Liver (tissue), 3 donors: ENCODE measurements at regions not wholly inside any gene's neighbourhood (a gene's known extent, or its start where the extent isn't known, plus 50 kb on each side); places are given as distances from the start of the nearest gene placed in this dataset.

Source experiments
- ATF3 ChIP-seq: IDR thresholded peaks from 2 replicates; pipeline ENCODE4 v1.6.1; 2016; ENCODE audit warnings: antibody characterized with exemption
- MAX ChIP-seq: IDR thresholded peaks from 2 replicates; pipeline ENCODE4 v1.6.1; 2016; ENCODE audit warnings: antibody characterized with exemption
- RAD21 ChIP-seq, 2 donors: IDR thresholded peaks; 2 replicates each; pipeline ENCODE4 v1.6.1; 2016; ENCODE audit warnings: antibody characterized with exemption in 2 of 2, mild to moderate bottlenecking in 2 of 2
- REST ChIP-seq: IDR thresholded peaks from 2 replicates; pipeline ENCODE4 v1.6.1; 2016; ENCODE audit warnings: antibody characterized with exemption, mild to moderate bottlenecking
- TF ChIP-seq, protein P1 (sequence below): fragments of 150-350 bp; IDR thresholded peaks from 2 replicates; pipeline ENCODE4 v1.5.1; 2017; ENCODE audit warnings: improper control_type of control experiment, low read depth, low read length; ENCODE audit not compliant: missing input control
- donor health status: healthy.
- donor health status: healthy.

DNA sequence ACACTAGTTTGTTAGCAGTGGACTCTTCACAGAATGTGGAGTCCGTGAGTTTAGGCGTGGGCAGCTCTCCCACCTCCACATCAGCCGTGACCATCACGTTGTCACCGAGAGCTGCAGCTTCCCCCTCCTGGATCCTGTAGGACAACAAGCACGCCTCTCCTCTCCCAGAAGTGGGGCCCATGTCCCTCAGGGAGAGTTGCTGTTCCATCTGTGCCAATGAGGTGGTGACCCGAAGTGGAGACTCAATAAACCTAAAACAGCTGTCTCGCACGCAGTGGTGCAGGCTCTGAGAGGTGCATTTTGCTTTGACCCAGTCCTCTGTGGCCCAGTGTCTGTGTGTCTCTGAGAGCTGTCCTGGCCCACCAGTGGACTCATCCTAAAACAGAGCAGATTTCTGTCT is 456.5 kb upstream of the SOX11 start:
- TF ChIP-seq, protein P1, sequence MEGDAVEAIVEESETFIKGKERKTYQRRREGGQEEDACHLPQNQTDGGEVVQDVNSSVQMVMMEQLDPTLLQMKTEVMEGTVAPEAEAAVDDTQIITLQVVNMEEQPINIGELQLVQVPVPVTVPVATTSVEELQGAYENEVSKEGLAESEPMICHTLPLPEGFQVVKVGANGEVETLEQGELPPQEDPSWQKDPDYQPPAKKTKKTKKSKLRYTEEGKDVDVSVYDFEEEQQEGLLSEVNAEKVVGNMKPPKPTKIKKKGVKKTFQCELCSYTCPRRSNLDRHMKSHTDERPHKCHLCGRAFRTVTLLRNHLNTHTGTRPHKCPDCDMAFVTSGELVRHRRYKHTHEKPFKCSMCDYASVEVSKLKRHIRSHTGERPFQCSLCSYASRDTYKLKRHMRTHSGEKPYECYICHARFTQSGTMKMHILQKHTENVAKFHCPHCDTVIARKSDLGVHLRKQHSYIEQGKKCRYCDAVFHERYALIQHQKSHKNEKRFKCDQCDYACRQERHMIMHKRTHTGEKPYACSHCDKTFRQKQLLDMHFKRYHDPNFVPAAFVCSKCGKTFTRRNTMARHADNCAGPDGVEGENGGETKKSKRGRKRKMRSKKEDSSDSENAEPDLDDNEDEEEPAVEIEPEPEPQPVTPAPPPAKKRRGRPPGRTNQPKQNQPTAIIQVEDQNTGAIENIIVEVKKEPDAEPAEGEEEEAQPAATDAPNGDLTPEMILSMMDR: no peak
- no peak for TF ChIP-seq RAD21 (IDR thresholded peaks at IDR 0.05)
- no peak for TF ChIP-seq MAX
- TF ChIP-seq REST: no peak
- no peak for TF ChIP-seq ATF3
